ENCODE measurements at regions not wholly inside any gene's neighbourhood (a gene's known extent, or its start where the extent isn't known, plus 50 kb on each side); places are given as distances from the start of the nearest gene placed in this dataset.

- no peaks in the 10 kb centered on the region for H3K9me3 Mint-ChIP-seq (ENCODE audit: low read depth)
- no peaks in the 10 kb centered on the region for H3K36me3 Mint-ChIP-seq (ENCODE audit: low read depth)
- no peak overlapping the region for H3K4me3 Mint-ChIP-seq
- POLR2A ChIA-PET, result no interaction called here
- H3K4me1 Mint-ChIP-seq, result no peaks in the 10 kb centered on the region
- H3K27me3 Mint-ChIP-seq, result peaks cover 15% of the 10 kb centered on the region
- CTCF ChIA-PET, result no interaction called here
- ATAC-seq (no peak), DNase-seq (no peak)
- no peak overlapping the region for H3K27ac Mint-ChIP-seq
- intact Hi-C loops (cut with DNase I, micrococcal nuclease), result loop anchor here in 1 of 2 experiments (10.0 kb wide), 1 partner anchor 70 kb away; no protein-coding TSS in a partner anchor
Observed at GRCh38 chr22:22424956-22425355, 83.6 kb downstream of the ZNF280B start.

- DNase-seq (no peak), ATAC-seq (no peak)
- ChIA-PET CTCF (interaction anchor here (0.6 kb wide), 1 partner anchor 270 kb away, joined by 3 read pairs; no protein-coding TSS in a partner anchor), POLR2A (no interaction called here)
- intact Hi-C loops (cut with DNase I, micrococcal nuclease), result loop anchor here in 1 of 2 experiments (10.0 kb wide), 1 partner anchor 71 kb away; no protein-coding TSS in a partner anchor
- Mint-ChIP-seq H3K27ac (no peak overlapping the region), H3K27me3 (peaks cover 12% of the 10 kb centered on the region), H3K36me3 (ENCODE audit: low read depth) (no peaks in the 10 kb centered on the region), H3K4me3 (no peak overlapping the region), H3K9me3 (ENCODE audit: low read depth) (no peaks in the 10 kb centered on the region), H3K4me1 (no peaks in the 10 kb centered on the region)
Observed at GRCh38 chr22:22425356-22425755, 83.2 kb downstream of the ZNF280B start.

GRCh38 chr22:22425783-22426624 lies 82.5 kb downstream of the ZNF280B start:
- no peaks in the 10 kb centered on the region for H3K9me3 Mint-ChIP-seq (ENCODE audit: low read depth)
- DNase-seq, result no peak
- ChIA-PET CTCF (interaction anchor here (0.6 to 1.0 kb wide), 3 partner anchors 9 to 826 kb away, joined by 3 read pairs; no protein-coding TSS in a partner anchor), POLR2A (no interaction called here)
- ATAC-seq, result no peak
- H3K27ac Mint-ChIP-seq, result no peak overlapping the region
- peaks cover 12% of the 10 kb centered on the region for H3K27me3 Mint-ChIP-seq
- intact Hi-C loops (cut with DNase I, micrococcal nuclease), result loop anchor here in 1 of 2 experiments (10.0 kb wide), 1 partner anchor 71 kb away; no protein-coding TSS in a partner anchor
- H3K4me3 Mint-ChIP-seq, result no peak overlapping the region
- no peaks in the 10 kb centered on the region for H3K4me1 Mint-ChIP-seq
- no peaks in the 10 kb centered on the region for H3K36me3 Mint-ChIP-seq (ENCODE audit: low read depth)

- intact Hi-C loops (cut with DNase I, micrococcal nuclease), result loop anchor here in 1 of 2 experiments (10.0 kb wide), 1 partner anchor 73 kb away; no protein-coding TSS in a partner anchor
- ChIA-PET CTCF (no interaction called here), POLR2A (no interaction called here)
- Mint-ChIP-seq H3K27ac (no peak overlapping the region), H3K4me3 (no peak overlapping the region), H3K9me3 (ENCODE audit: low read depth) (no peaks in the 10 kb centered on the region), H3K36me3 (ENCODE audit: low read depth) (no peaks in the 10 kb centered on the region), H3K4me1 (no peaks in the 10 kb centered on the region), H3K27me3 (peaks cover 8% of the 10 kb centered on the region)
- DNase-seq (no peak), ATAC-seq (no peak)
Observed at GRCh38 chr22:22427542-22428065, 80.9 kb downstream of the ZNF280B start.

- Mint-ChIP-seq H3K36me3 (ENCODE audit: low read depth) (no peaks in the 10 kb centered on the region), H3K27ac (no peak overlapping the region), H3K27me3 (peaks cover 10% of the 10 kb centered on the region), H3K4me1 (no peaks in the 10 kb centered on the region), H3K9me3 (ENCODE audit: low read depth) (no peaks in the 10 kb centered on the region), H3K4me3 (no peak overlapping the region)
- ChIA-PET POLR2A (no interaction called here), CTCF (no interaction called here)
- no peak for ATAC-seq
- DNase-seq, result no peak
- intact Hi-C loops (cut with DNase I, micrococcal nuclease), result loop anchor here in 1 of 2 experiments (10.0 kb wide), 1 partner anchor 74 kb away; no protein-coding TSS in a partner anchor
Observed at GRCh38 chr22:22428222-22429098, 80.1 kb downstream of the ZNF280B start.

GRCh38 chr22:22429369-22430108 lies 79.0 kb downstream of the ZNF280B start:
- Mint-ChIP-seq H3K27ac (no peak overlapping the region), H3K36me3 (ENCODE audit: low read depth) (no peaks in the 10 kb centered on the region), H3K27me3 (peaks cover 13% of the 10 kb centered on the region), H3K4me3 (no peak overlapping the region), H3K9me3 (ENCODE audit: low read depth) (no peaks in the 10 kb centered on the region), H3K4me1 (no peaks in the 10 kb centered on the region)
- no peak for ATAC-seq
- intact Hi-C loops (cut with DNase I, micrococcal nuclease), result loop anchor here in 1 of 2 experiments (10.0 kb wide), 1 partner anchor 75 kb away; no protein-coding TSS in a partner anchor
- DNase-seq, result no peak
- ChIA-PET POLR2A (no interaction called here), CTCF (no interaction called here)

GRCh38 chr22:22430111-22430820 lies 78.3 kb downstream of the ZNF280B start:
- Mint-ChIP-seq H3K36me3 (ENCODE audit: low read depth) (no peaks in the 10 kb centered on the region), H3K4me1 (no peaks in the 10 kb centered on the region), H3K27ac (no peak overlapping the region), H3K4me3 (no peak overlapping the region), H3K27me3 (peaks cover 15% of the 10 kb centered on the region), H3K9me3 (ENCODE audit: low read depth) (no peaks in the 10 kb centered on the region)
- ChIA-PET POLR2A (no interaction called here), CTCF (interaction anchor here (0.5 to 3.1 kb wide), 6 partner anchors 7 to 228 kb away, joined by 3 to 11 read pairs (median 4); no protein-coding TSS in a partner anchor)
- DNase-seq (no peak), ATAC-seq (no peak)
- intact Hi-C loops (cut with DNase I, micrococcal nuclease), result no loop called here

- no peaks in the 10 kb centered on the region for H3K4me1 Mint-ChIP-seq
- peaks cover 13% of the 10 kb centered on the region for H3K27me3 Mint-ChIP-seq
- H3K9me3 Mint-ChIP-seq (ENCODE audit: low read depth), result no peaks in the 10 kb centered on the region
- DNase-seq, result peak; percentile 80
- intact Hi-C loops (cut with DNase I, micrococcal nuclease), result no loop called here
- CTCF ChIA-PET, result interaction anchor here (0.6 to 3.1 kb wide), 8 partner anchors 9 to 229 kb away, joined by 3 to 11 read pairs (median 4); no protein-coding TSS in a partner anchor
- no peaks in the 10 kb centered on the region for H3K36me3 Mint-ChIP-seq (ENCODE audit: low read depth)
- no peak overlapping the region for H3K27ac Mint-ChIP-seq
- ATAC-seq, result peak; percentile 88
- H3K4me3 Mint-ChIP-seq, result no peak overlapping the region
- POLR2A ChIA-PET, result no interaction called here
Observed at GRCh38 chr22:22431271-22432220, 77.0 kb downstream of the ZNF280B start.

- intact Hi-C loops (cut with DNase I, micrococcal nuclease), result no loop called here
- Mint-ChIP-seq H3K4me1 (no peaks in the 10 kb centered on the region), H3K9me3 (ENCODE audit: low read depth) (no peaks in the 10 kb centered on the region), H3K4me3 (no peak overlapping the region), H3K27me3 (peaks cover 19% of the 10 kb centered on the region), H3K27ac (no peak overlapping the region), H3K36me3 (ENCODE audit: low read depth) (no peaks in the 10 kb centered on the region)
- POLR2A ChIA-PET, result no interaction called here
- ATAC-seq (no peak), DNase-seq (no peak)
- CTCF ChIA-PET, result interaction anchor here (0.6 to 3.1 kb wide), 5 partner anchors 10 to 319 kb away, joined by 3 to 11 read pairs (median 4); no protein-coding TSS in a partner anchor
Observed at GRCh38 chr22:22432479-22432878, 76.1 kb downstream of the ZNF280B start.

All from activated CD4-positive, alpha-beta T cell treated with anti-CD3 and anti-CD28 coated beads for 36 hours (primary cell).